ENCODE measurements at regions not wholly inside any gene's neighbourhood (a gene's known extent, or its start where the extent isn't known, plus 50 kb on each side); places are given as distances from the start of the nearest gene placed in this dataset.

- H3K4me3 ChIP-seq (replicated peaks in 1 of 3; ENCODE audit: low read depth in 2 of 3, low read length in 3 of 3), result no peak overlapping the region
- H3K4me3 Mint-ChIP-seq, result no peak overlapping the region
- TF ChIP-seq, protein P1, sequence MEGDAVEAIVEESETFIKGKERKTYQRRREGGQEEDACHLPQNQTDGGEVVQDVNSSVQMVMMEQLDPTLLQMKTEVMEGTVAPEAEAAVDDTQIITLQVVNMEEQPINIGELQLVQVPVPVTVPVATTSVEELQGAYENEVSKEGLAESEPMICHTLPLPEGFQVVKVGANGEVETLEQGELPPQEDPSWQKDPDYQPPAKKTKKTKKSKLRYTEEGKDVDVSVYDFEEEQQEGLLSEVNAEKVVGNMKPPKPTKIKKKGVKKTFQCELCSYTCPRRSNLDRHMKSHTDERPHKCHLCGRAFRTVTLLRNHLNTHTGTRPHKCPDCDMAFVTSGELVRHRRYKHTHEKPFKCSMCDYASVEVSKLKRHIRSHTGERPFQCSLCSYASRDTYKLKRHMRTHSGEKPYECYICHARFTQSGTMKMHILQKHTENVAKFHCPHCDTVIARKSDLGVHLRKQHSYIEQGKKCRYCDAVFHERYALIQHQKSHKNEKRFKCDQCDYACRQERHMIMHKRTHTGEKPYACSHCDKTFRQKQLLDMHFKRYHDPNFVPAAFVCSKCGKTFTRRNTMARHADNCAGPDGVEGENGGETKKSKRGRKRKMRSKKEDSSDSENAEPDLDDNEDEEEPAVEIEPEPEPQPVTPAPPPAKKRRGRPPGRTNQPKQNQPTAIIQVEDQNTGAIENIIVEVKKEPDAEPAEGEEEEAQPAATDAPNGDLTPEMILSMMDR (IDR thresholded peaks at IDR 0.05), result no peak
- H3K4me1 ChIP-seq (ENCODE audit: control insufficient read depth in 1 of 2, insufficient read depth in 2 of 2, low read length in 2 of 2), result no peaks in the 10 kb centered on the region
- no peaks in the 10 kb centered on the region for H3K36me3 Mint-ChIP-seq
- 84% methylated on average over 3 of the region's 3 CpGs for WGBS (ENCODE audit: insufficient coverage)
- no peaks in the 10 kb centered on the region for H3K27me3 ChIP-seq (ENCODE audit: control insufficient read depth in 2 of 2, insufficient read depth in 2 of 2, low read length in 2 of 2)
- intact Hi-C loops (cut with micrococcal nuclease), result no loop called here
- H3K36me3 ChIP-seq (replicated peaks in 1 of 2; ENCODE audit: control insufficient read depth in 1 of 2, insufficient read depth in 2 of 2, low read length in 2 of 2), result no peaks in the 10 kb centered on the region
- DNase-seq, result no peak
- no peak overlapping the region for H3K27ac ChIP-seq (ENCODE audit: low read depth in 1 of 2, low read length in 2 of 2)
- H2AFZ ChIP-seq (ENCODE audit: insufficient read depth, low read depth, low read length, poor library complexity, severe bottlenecking), result no peak overlapping the region
- no peaks in the 10 kb centered on the region for H3K4me1 Mint-ChIP-seq
- H3K9ac ChIP-seq (ENCODE audit: insufficient read depth, low read length, poor library complexity, severe bottlenecking), result no peak overlapping the region
- H3K27me3 Mint-ChIP-seq (ENCODE audit: low read depth in 3 of 3), result peaks cover 1% of the 10 kb centered on the region in 3 donors
- H4K20me1 ChIP-seq (ENCODE audit: insufficient read depth, low read length), result no peaks in the 10 kb centered on the region
- H3K9me3 Mint-ChIP-seq, result peaks cover 6 to 19% (median 10%) of the 10 kb centered on the region in 7 donors
- H3K9me3 ChIP-seq (replicated peaks in 1 of 2; ENCODE audit: control insufficient read depth in 1 of 2, insufficient read depth in 1 of 2, low read length in 2 of 2), result peaks cover 4 to 13% of the 10 kb centered on the region in 2 donors
- no peak overlapping the region for H3K27ac Mint-ChIP-seq
- no peak overlapping the region for H3K4me2 ChIP-seq (replicated peaks; ENCODE audit: extremely low read depth, low read length, poor library complexity, severe bottlenecking)
- no peaks in the 10 kb centered on the region for H3K79me2 ChIP-seq (ENCODE audit: insufficient read depth, low read length)
These were observed 336.3 kb downstream of the DIPK2A start for GRCh38 chr3:144307951-144308350.

DNA sequence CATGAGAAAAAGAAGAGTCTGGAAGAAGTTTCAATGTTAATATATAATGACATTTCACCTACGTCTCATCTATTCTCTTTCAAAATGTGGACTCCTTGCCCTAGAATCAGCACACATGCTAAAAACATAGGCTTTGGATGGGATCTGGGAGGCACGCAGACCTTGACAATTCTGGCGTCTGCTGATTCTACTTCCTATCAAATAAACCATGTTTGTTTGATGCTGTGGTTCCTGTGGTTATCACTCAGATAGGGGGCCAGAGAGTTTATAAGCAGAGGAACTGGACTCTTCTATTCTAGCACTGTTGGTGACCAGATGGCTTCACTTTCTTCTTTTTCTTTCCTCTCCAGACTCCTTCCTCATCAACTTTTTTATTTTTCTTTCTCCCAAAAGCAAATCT is 336.8 kb downstream of the DIPK2A start:
- Mint-ChIP-seq H3K4me3 (no peak overlapping the region), H3K9me3 (peaks cover 5 to 15% (median 7%) of the 10 kb centered on the region in 7 donors)
- H3K9me3 ChIP-seq (replicated peaks in 1 of 2; ENCODE audit: control insufficient read depth in 1 of 2, insufficient read depth in 1 of 2, low read length in 2 of 2), result peaks cover 0 to 9% of the 10 kb centered on the region in 2 donors

More for the DNA sequence above, 336.8 kb downstream of the DIPK2A start:
- Mint-ChIP-seq H3K36me3 (no peaks in the 10 kb centered on the region), H3K27ac (no peak overlapping the region), H3K27me3 (ENCODE audit: low read depth in 3 of 3) (peaks cover 1% of the 10 kb centered on the region in 3 donors), H3K4me1 (no peaks in the 10 kb centered on the region)
- H3K4me1 ChIP-seq (ENCODE audit: control insufficient read depth in 1 of 2, insufficient read depth in 2 of 2, low read length in 2 of 2), result no peaks in the 10 kb centered on the region
- H3K9ac ChIP-seq (ENCODE audit: insufficient read depth, low read length, poor library complexity, severe bottlenecking), result no peak overlapping the region
- no peaks in the 10 kb centered on the region for H3K36me3 ChIP-seq (replicated peaks in 1 of 2; ENCODE audit: control insufficient read depth in 1 of 2, insufficient read depth in 2 of 2, low read length in 2 of 2)
- WGBS (ENCODE audit: insufficient coverage), result no CpG with 5 or more reads among the region's 3 CpGs
- H4K20me1 ChIP-seq (ENCODE audit: insufficient read depth, low read length), result no peaks in the 10 kb centered on the region
- intact Hi-C loops (cut with micrococcal nuclease), result no loop called here
- no peaks in the 10 kb centered on the region for H3K79me2 ChIP-seq (ENCODE audit: insufficient read depth, low read length)
- DNase-seq, result no peak
- TF ChIP-seq, protein P1 (IDR thresholded peaks at IDR 0.05), result no peak
- no peak overlapping the region for H3K4me3 ChIP-seq (replicated peaks in 1 of 3; ENCODE audit: low read depth in 2 of 3, low read length in 3 of 3)
- no peak overlapping the region for H3K4me2 ChIP-seq (replicated peaks; ENCODE audit: extremely low read depth, low read length, poor library complexity, severe bottlenecking)
- no peak overlapping the region for H3K27ac ChIP-seq (ENCODE audit: low read depth in 1 of 2, low read length in 2 of 2)
- H3K27me3 ChIP-seq (ENCODE audit: control insufficient read depth in 2 of 2, insufficient read depth in 2 of 2, low read length in 2 of 2), result no peaks in the 10 kb centered on the region
- no peak overlapping the region for H2AFZ ChIP-seq (ENCODE audit: insufficient read depth, low read depth, low read length, poor library complexity, severe bottlenecking)

Data from CD14-positive monocyte (primary cell).